Vagina (tissue), 2 donors: ENCODE measurements at regions not wholly inside any gene's neighbourhood (a gene's known extent, or its start where the extent isn't known, plus 50 kb on each side); places are given as distances from the start of the nearest gene placed in this dataset.

Experiments used
- DNase-seq, 2 donors: peaks; one replicate each; pipeline ENCODE4 v3.0.0-alpha.2; 2017; ENCODE audit errors: extremely low spot score in 2 of 2
- H3K27ac ChIP-seq: fragments of 200-600 bp; sonication (generic); one replicate; pipeline ENCODE4 v1.5.1; 2019
- H3K27me3 ChIP-seq: fragments of 200-600 bp; sonication (generic); one replicate; pipeline ENCODE4 v1.5.1; 2019
- H3K36me3 ChIP-seq, 2 donors: fragments of 200-600 bp; sonication (generic); one replicate each; pipeline ENCODE4 v1.5.1; 2017 to 2019
- H3K4me1 ChIP-seq: fragments of 200-600 bp; sonication (generic); one replicate; pipeline ENCODE4 v1.5.1; 2019
- H3K4me3 ChIP-seq, 2 donors: fragments of 200-600 bp; sonication (generic); 1 replicate in 1 of 2; 2 replicates in 1 of 2; pipeline ENCODE4 v1.5.1; 2016 to 2019
- H3K9me3 ChIP-seq: fragments of 200-600 bp; sonication (generic); one replicate; pipeline ENCODE4 v1.5.1; 2019
- POLR2A ChIP-seq, 2 donors: fragments of 450-650 bp; IDR thresholded peaks; one replicate each; pipeline ENCODE4 v1.6.1; 2017; ENCODE audit warnings: antibody characterized with exemption in 2 of 2, mild to moderate bottlenecking in 2 of 2, moderate library complexity in 2 of 2
- POLR2AphosphoS5 ChIP-seq, 2 donors: sonication (generic); formaldehyde crosslinking; IDR thresholded peaks; one replicate each; pipeline ENCODE4 v1.9.0; 2017; ENCODE audit warnings: antibody characterized with exemption in 2 of 2, mild to moderate bottlenecking in 2 of 2, low read depth in 1 of 2; ENCODE audit not compliant: insufficient read depth in 1 of 2
- intact Hi-C: fragments of 100-400 bp; cut with DNase I; formaldehyde crosslinking; loops from one replicate; pipeline ENCODE4 v1.15.1; 2023
- TF ChIP-seq, protein P1 (sequence below), 3 experiments: fragments of 450-650 bp in 2 of 3; fragments of 200-600 bp in 1 of 3; sonication (generic) in 1 of 3; IDR thresholded peaks; one replicate each; pipeline ENCODE4 v1.5.1; 2017 to 2019; ENCODE audit warnings: antibody characterized with exemption in 3 of 3, mild to moderate bottlenecking in 2 of 3, moderate library complexity in 2 of 3

DNA sequence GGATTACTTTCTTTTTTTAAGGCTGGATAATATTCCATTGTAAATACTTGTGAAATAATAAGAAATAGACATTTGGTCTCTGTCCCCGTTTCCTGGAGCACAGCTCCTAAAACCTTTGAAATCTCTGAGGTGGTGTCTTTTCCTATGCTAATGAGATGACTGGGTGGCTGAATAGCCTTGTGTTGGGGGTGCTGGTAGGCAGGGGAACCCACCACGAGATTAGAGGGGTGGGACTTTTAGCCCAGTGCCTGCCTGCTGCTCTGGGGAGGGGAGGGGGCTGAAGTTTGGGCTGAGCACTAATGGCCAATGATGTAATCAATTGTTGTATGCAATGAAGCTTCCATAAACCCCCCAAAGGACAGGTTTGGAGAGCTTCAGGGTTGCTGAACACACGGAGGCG, 175.7 kb downstream of the FGF9 start:
- no peaks in the 10 kb centered on the region for H3K27me3 ChIP-seq
- H3K9me3 ChIP-seq, result no peaks in the 10 kb centered on the region
- TF ChIP-seq POLR2AphosphoS5 (IDR thresholded peaks at IDR 0.05; ENCODE audit: insufficient read depth in 1 of 2, low read depth in 1 of 2) (no peak), POLR2A (IDR thresholded peaks at IDR 0.05) (no peak)
- TF ChIP-seq, protein P1, sequence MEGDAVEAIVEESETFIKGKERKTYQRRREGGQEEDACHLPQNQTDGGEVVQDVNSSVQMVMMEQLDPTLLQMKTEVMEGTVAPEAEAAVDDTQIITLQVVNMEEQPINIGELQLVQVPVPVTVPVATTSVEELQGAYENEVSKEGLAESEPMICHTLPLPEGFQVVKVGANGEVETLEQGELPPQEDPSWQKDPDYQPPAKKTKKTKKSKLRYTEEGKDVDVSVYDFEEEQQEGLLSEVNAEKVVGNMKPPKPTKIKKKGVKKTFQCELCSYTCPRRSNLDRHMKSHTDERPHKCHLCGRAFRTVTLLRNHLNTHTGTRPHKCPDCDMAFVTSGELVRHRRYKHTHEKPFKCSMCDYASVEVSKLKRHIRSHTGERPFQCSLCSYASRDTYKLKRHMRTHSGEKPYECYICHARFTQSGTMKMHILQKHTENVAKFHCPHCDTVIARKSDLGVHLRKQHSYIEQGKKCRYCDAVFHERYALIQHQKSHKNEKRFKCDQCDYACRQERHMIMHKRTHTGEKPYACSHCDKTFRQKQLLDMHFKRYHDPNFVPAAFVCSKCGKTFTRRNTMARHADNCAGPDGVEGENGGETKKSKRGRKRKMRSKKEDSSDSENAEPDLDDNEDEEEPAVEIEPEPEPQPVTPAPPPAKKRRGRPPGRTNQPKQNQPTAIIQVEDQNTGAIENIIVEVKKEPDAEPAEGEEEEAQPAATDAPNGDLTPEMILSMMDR (IDR thresholded peaks at IDR 0.05), result no peak
- no peak overlapping the region for H3K27ac ChIP-seq
- H3K36me3 ChIP-seq, result no peaks in the 10 kb centered on the region
- H3K4me3 ChIP-seq, result no peak overlapping the region
- DNase-seq, result no peak
- H3K4me1 ChIP-seq, result no peaks in the 10 kb centered on the region
- intact Hi-C loops, result no loop called here

DNA sequence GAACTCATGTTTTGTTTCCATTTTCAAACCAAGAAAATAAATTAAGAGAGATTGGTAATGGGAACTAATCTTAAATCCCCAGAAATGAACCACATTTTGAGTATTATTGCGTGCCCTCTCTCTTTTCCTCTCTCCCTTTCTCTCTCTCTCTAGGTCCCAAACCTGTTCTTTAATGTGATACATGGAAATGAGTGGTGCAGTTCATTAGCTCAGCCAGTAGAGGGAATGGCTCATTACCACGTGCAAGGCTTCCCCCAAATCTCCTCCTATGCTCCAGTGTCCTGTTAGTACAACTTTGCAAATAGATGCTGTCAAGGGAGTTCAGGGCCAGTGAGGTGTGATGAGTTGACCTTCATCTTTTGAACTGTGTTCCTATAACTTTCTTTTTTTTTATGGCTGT, 178.4 kb downstream of the FGF9 start:
- intact Hi-C loops, result no loop called here
- H3K27me3 ChIP-seq, result no peaks in the 10 kb centered on the region
- no peak overlapping the region for H3K4me3 ChIP-seq
- H3K4me1 ChIP-seq, result no peaks in the 10 kb centered on the region
- TF ChIP-seq, protein P1 (IDR thresholded peaks at IDR 0.05), result peak in 1 of 3 experiments; percentile 65
- TF ChIP-seq POLR2A (IDR thresholded peaks at IDR 0.05) (no peak), POLR2AphosphoS5 (IDR thresholded peaks at IDR 0.05; ENCODE audit: insufficient read depth in 1 of 2, low read depth in 1 of 2) (no peak)
- H3K36me3 ChIP-seq, result no peaks in the 10 kb centered on the region
- no peak overlapping the region for H3K27ac ChIP-seq
- no peak for DNase-seq
- no peaks in the 10 kb centered on the region for H3K9me3 ChIP-seq

DNA sequence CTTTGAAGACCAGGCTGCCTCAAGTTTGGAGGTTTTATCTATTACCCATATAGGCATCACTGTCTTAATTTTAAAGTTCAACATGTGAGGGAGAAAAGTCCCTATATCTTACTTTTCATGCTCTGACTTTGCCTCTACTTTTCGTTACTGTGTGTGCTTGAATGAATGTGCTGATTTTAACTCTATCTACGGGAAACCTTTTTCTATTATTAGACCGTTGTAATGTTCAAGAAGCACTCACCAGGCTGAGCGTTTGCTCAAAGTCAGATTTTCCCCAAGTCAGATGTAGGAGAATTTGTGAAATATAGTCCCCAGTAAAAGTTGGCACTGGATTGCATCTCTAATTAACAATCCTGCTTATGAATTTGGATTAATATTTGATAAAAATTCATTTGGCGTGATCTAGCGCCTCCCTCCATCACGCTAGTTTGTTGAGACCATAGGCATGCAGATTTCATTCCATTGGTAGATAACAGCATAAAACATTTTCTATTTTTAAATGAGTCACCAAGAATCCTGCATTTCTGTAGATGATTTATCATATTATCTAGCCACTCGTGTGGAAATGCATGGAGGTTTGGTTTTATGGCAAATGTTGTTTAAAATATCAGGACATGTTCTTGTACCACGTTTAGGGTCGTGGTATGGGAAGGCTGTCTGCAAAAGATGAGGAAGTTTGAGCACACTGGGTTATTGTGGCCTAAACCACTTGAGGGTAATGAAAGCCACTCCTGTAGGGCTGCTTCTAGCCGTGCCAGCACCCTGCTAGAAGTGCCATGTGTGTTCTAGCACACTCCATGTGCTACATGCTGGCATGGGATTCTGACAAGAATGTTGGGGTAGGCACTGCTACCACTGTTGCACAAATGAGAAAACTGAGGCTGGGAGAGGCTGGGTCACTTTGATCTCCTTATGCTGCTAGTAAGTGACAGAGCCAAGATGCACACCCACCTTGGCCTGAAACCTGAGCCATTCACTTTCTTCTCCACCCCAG, 179.4 kb downstream of the FGF9 start:
- H3K36me3 ChIP-seq, result no peaks in the 10 kb centered on the region
- no peak for DNase-seq
- H3K4me1 ChIP-seq, result no peaks in the 10 kb centered on the region
- no peaks in the 10 kb centered on the region for H3K9me3 ChIP-seq
- no peak overlapping the region for H3K4me3 ChIP-seq
- H3K27ac ChIP-seq, result no peak overlapping the region
- no peaks in the 10 kb centered on the region for H3K27me3 ChIP-seq
- intact Hi-C loops, result no loop called here
- TF ChIP-seq, protein P1 (IDR thresholded peaks at IDR 0.05), result no peak

DNA sequence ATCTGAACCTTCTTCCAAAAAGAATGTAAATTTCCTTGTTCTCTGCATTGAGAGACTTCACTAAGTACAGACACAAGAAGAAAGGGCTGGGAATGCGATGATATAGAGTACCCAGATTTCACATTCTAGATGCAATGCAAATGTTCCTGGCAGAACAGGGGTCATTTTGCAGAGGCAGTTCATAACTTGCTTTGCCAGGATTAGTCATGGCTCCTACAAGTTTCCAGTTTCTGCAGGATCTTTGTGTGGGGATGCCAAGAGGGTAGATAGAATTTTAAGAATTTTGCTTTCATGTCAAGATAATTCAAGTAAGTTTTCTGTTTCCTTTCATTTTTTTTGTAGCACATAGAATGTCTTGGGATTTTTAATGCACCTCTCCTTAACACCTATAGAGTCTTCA, 181.2 kb downstream of the FGF9 start:
- H3K27ac ChIP-seq, result no peak overlapping the region
- H3K4me1 ChIP-seq, result no peaks in the 10 kb centered on the region
- H3K27me3 ChIP-seq, result no peaks in the 10 kb centered on the region
- H3K36me3 ChIP-seq, result no peaks in the 10 kb centered on the region
- DNase-seq, result no peak
- no peaks in the 10 kb centered on the region for H3K9me3 ChIP-seq
- H3K4me3 ChIP-seq, result no peak overlapping the region
- intact Hi-C loops, result no loop called here
- TF ChIP-seq POLR2A (IDR thresholded peaks at IDR 0.05) (no peak), POLR2AphosphoS5 (IDR thresholded peaks at IDR 0.05; ENCODE audit: insufficient read depth in 1 of 2, low read depth in 1 of 2) (no peak)
- TF ChIP-seq, protein P1 (IDR thresholded peaks at IDR 0.05), result no peak

DNA sequence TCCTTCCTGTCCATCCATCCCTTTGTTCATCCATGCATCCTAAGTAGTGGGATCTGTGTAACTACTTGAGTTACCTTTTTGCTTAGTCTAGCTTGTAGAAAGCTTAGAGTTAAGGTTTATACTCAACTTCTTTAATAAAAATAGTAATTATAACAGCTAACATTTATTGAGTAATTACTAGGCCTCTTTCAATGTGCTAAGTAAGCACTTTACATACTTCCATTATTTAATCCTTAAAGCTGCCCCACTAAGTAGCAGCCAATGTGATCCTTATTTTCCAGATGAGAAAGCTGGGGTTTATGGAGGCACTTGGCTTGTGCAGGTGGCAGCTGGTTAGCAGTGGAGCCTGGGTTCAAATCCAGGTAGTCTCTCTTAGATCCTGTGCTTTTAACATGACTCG, 182.9 kb downstream of the FGF9 start:
- intact Hi-C loops, result no loop called here

More for the DNA sequence above, 182.9 kb downstream of the FGF9 start:
- DNase-seq, result no peak
- no peak overlapping the region for H3K4me3 ChIP-seq
- no peaks in the 10 kb centered on the region for H3K9me3 ChIP-seq
- no peaks in the 10 kb centered on the region for H3K27me3 ChIP-seq
- no peaks in the 10 kb centered on the region for H3K36me3 ChIP-seq
- no peaks in the 10 kb centered on the region for H3K4me1 ChIP-seq
- TF ChIP-seq POLR2AphosphoS5 (IDR thresholded peaks at IDR 0.05; ENCODE audit: insufficient read depth in 1 of 2, low read depth in 1 of 2), result no peak
- TF ChIP-seq, protein P1 (IDR thresholded peaks at IDR 0.05), result no peak
- no peak for TF ChIP-seq POLR2A (IDR thresholded peaks at IDR 0.05)
- no peak overlapping the region for H3K27ac ChIP-seq
